ENCODE measurements at regions not wholly inside any gene's neighbourhood (a gene's known extent, or its start where the extent isn't known, plus 50 kb on each side); places are given as distances from the start of the nearest gene placed in this dataset.
"Not testable (repeated sequence)": the region's sequence is repeated elsewhere in the genome, so short reads cannot be mapped to it uniquely, and the experiment has no call there.

DNA sequence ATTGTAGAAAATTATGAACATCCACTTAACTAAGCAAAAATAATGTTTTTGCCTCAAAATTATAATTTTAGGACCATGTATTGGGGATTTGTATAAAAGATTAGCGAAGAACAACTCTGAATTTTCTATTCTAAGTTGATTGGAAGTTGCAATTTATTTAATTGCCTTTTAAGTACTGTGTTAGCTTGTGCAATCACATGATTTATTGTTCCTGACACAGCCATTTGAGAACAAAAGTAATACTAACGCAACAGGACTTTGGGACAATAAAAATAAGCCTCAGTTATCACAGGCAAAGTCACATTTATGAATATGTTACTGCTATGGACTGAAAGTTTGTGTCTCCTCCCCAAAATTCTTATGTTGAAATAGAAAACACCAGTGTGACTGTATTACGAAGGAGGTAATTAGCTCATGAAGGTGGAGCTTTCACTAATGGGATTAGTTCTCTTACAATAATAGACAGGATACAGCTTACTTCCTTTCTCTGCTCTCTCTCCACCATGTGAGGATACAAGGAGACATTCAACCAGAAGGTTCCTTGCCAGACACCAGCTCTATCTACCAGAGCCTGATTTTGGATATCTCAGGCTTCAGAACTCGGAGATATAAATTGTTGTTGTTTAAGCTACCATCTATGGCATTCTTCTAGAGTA lies 745.9 kb downstream of the ZBBX start:
- DNase-seq: no peak

- DNase-seq: no peak
Observed at GRCh38 chr3:166630190-166630589, 749.9 kb downstream of the ZBBX start.

GRCh38 chr3:166613365-166613764 lies 766.7 kb downstream of the ZBBX start:
- no peak for DNase-seq

GRCh38 chr3:166612761-166613160 lies 767.3 kb downstream of the ZBBX start:
- not testable (repeated sequence) for DNase-seq

- no peak for DNase-seq
Observed at GRCh38 chr3:166607933-166608521, 770.8 kb upstream of the BCHE start.

DNA sequence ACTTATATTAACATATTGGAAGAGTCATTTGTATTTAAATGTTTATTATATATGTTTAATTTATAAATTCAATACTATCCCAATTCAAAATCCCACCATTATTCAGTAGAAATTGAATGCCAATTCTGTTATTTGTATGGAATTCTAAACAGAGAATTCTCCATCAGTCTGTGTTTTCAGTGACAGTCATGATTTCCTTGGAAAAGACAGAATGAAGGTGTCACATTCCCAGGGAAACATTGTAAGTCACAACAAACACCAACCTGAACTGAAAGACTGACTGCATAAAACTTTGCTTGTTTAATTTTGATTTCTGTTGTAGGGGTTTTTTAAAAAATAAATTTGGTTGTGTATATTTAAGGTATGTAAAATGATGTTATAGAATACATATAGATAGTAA lies 769.8 kb upstream of the BCHE start:
- DNase-seq: no peak

- no peak for DNase-seq
Observed at GRCh38 chr3:166593776-166594175, 756.6 kb upstream of the BCHE start.

GRCh38 chr3:166582236-166582635 lies 745.0 kb upstream of the BCHE start:
- DNase-seq: no peak

- no peak for DNase-seq
Observed at GRCh38 chr3:166580561-166580960, 743.3 kb upstream of the BCHE start.

GRCh38 chr3:166575161-166575560 lies 737.9 kb upstream of the BCHE start:
- no peak for DNase-seq

DNA sequence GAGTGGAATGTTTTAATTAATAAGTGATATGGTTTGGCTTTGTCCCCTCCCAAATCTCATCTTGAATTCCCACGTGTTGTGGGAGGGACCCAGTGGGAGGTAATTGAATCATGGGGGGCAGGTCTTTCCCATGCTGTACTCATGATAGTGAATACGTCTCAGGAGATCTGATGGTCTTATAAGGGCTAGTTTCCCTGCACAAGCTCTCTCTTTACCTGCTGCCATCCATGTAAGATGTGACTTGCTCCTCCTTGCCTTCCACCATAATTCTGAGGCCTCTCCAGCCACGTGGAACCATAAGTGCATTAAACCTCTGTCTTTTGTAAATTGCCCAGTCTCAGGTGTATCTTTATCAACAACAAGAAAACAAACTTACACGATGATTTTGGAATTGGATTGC lies 734.5 kb upstream of the BCHE start:
- not testable (repeated sequence) for DNase-seq

DNA sequence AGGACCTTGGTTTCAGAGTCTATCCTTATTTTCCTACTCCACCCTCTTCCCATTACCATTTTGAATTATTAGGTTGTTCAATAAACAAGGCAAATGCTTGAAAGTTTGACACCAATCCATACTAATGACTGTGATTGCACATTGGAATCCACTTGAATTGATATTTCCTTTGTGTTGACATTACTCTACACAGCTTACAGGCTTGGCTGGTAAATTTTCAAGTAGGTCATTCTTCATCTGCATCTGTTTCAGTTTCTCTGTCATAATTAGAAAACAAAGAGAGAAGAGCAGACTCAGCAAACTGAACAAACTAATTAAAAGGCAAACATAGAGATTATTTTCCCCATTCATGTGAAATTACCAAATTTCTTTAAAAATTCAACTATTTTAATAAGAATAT lies 732.9 kb upstream of the BCHE start:
- no peak for DNase-seq

DNA sequence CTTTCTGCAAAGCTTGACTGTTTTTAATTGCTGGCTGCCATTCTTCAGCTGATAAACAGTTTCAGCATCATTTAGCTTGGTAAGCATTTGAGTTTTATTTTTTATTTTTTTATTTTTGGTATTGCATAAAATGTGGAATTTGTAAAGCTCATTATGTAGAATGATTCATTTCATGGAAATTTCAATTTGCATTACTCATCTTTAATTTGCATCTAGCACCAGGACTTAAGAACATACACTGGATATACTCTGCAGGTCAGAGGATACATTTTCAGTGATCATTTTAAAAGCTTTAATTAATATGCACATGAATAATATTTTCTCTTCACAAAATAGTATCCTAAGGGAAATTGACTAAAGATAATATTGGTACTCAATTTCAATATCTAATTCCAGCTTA lies 732.4 kb upstream of the BCHE start:
- no peak for DNase-seq

DNA sequence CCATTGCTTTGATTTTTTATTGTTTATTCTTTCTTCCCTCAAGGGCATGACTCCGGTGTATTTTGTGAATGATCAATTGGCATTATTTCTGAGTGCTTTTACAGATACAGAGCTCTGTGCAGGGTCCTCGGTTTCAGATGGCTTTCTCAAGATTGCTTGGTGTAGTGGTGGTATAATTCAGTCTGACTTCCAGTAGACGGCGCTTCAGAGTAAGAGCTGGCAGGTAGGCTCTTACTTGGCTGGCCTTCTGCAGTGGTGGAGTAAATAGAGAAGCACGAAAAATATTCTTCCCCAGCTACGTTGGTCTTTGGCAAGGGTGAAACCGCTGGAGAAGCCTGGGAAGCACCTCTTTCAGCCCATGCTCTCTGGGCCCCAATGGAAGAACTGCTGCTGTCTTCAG lies 723.0 kb upstream of the BCHE start:
- no peak for DNase-seq

DNA sequence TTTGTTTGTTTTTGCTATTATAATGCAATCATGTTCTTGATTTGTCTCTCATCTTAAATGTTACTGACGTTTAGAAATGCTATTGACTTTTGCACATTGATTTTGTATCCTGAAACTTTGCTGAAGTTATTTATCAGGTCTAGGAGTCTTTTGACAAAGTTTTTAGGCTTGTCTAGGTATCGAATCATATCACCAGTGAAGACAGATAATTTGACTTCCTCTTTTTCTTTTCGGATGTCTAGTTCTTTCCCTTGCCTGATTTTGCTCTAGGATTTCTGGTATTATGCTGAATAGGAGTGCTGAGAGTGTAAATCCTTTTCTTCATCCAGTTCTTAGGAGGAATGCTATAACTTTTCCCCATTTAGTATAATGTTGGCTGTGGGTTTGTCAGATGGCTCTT lies 719.7 kb upstream of the BCHE start:
- DNase-seq: no peak

DNA sequence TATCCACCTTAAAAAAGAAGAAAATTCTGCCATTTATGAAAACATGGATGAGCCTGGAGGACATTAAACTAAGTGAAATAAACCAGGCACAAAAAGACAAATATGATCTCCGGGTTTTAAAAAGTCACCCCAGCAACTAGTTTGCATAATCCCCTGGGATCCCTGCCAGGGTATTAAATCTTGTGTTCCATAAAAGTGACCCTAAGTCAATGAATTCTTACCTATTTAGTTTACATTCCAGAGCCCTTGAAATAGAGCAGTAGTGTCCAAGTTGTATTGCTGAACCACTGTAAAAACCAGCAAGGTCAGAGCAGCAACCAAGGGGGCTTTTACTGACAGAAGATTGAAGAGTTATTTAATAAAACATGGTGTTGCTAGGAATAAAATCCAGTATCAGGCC lies 716.8 kb upstream of the BCHE start:
- DNase-seq: no peak

DNA sequence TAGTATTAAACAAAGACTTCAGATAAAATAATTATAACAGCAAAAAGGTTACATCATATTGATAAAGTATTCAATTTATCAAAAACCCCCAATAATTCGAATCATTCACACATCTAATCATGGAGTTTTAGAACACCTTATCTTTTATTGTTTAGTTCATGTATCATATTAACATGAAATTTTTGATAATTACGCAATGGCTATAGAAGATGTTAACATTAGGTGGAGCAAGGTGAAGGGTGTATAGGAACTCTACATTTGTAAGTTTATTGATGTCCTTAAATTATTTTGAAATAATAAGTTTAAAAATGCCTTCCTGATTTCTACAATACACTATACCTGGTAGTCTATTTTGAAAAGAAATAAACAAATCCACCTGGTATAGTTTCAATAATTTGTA lies 696.5 kb upstream of the BCHE start:
- no peak for DNase-seq

DNA sequence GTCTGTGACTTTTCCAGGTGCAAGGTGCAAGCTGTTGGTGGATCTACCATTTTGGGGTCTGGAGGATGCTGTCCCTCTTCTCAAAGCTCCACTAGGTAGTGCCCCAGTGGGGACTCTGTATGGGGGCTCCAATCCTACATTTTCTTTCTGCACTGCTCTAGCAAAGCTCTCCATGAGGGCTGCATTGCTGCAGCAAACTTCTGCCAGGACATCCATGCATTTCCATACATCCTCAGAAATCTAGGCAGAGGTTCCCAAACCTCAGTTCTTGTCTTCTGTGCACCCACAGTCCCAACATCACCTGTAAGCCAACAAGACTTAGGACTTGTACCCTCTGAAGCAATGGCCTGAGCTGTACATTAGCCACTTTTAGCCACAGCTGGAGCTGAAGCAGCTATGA lies 694.5 kb upstream of the BCHE start:
- no peak for DNase-seq

- DNase-seq: no peak
Observed at GRCh38 chr3:166527325-166527724, 690.1 kb upstream of the BCHE start.

- DNase-seq: no peak
Observed at GRCh38 chr3:166526881-166527280, 689.7 kb upstream of the BCHE start.

DNA sequence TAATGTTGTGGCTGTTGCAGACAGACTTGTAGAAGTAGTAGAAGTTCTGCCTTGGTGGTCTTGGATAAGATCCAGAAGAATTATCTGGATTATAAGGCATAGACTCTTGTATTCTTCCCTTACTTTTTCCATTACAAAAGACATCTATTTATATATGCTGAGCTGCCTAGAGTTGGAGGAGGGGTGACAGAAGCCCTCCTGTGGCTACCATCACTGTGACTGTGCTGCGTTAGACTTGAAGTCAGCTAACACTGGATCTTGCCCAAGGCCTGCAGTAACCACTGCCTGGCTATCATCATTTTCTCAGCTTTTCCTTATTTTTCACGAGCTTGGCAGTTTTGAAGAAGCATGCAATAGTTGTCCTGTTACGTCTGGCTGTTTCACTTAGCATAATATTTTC lies 684.8 kb upstream of the BCHE start:
- DNase-seq: no peak

DNA sequence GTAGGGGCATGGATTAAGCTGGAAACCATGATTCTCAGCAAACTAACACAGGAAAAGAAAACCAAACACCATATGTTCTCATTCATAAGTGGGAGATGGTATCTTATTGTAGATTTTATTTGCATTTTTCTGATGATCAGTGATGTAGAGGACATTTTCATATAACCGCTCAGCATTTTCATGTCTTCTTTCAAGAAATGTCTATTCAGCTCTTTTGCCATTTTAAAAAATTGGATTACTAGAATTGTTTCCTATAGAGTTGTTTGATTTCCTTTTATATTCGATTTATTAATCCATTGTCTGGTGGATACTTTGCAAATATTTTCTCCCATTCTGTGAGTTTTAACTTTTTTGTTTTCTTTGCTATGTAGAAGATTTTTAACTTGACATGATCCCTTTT lies 682.2 kb upstream of the BCHE start:
- DNase-seq: no peak

- no peak for DNase-seq
Observed at GRCh38 chr3:166518040-166518439, 680.8 kb upstream of the BCHE start.

- DNase-seq: no peak
Observed at GRCh38 chr3:166510382-166510781, 673.2 kb upstream of the BCHE start.

DNA sequence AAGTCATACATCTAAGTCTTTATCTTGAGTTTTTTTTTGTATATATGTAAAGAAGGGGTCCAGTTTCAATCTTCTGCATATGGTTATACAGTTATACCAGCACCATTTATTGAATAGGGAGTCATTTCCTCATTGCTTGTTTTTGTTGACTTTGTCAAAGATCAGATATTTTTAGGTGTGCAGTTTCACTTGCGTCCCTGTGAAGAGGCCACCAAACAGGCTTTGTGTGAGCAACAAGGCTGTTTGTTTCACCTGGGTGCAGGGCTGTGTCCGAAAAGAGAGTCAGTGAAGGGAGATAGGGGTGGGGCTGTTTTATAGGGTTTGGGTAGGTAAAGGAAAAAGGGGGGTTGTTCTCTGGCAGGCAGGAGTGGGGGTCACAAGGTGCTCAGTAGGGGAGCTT lies 663.2 kb upstream of the BCHE start:
- DNase-seq: not testable (repeated sequence)

Measured in activated effector memory CD4-positive, alpha-beta T cell treated with anti-CD3 and anti-CD28 coated beads, Interleukin-2, amount 50 U/mL, for 16 hours (primary cell).